ENCODE measurements at regions not wholly inside any gene's neighbourhood (a gene's known extent, or its start where the extent isn't known, plus 50 kb on each side); places are given as distances from the start of the nearest gene placed in this dataset.

GRCh38 chr2:217703999-217704398, 298.8 kb downstream of the TNS1 start:
- TF ChIP-seq CTCF (IDR thresholded peaks at IDR 0.05; ENCODE audit: borderline replicate concordance, extremely low read depth, low read length, poor library complexity, severe bottlenecking), result no peak
- TF ChIP-seq EZH2 (IDR thresholded peaks at IDR 0.05; ENCODE audit: borderline replicate concordance, low read depth, low read length, severe bottlenecking), result no peak
